A673 (cell line): ENCODE measurements at regions not wholly inside any gene's neighbourhood (a gene's known extent, or its start where the extent isn't known, plus 50 kb on each side); places are given as distances from the start of the nearest gene placed in this dataset.

Experiments used
- BruUV-seq: library from RNA; stranded (reverse); fragments of 400-500 nt; replicated peaks from 2 replicates; lab custom pipeline; 2021; lab: Mats Ljungman, UMichigan
- CTCF ChIA-PET: fragments of 300-600 bp; sonication (Branson Sonifier 250); formaldehyde crosslinking; loops from one replicate; lab custom pipeline; 2022; ENCODE audit warnings: antibody characterized with exemption; lab: Charles Lee
- POLR2A ChIA-PET: fragments of 300-600 bp; sonication (Branson Sonifier 250); formaldehyde crosslinking; loops from one replicate; lab custom pipeline; 2022; ENCODE audit warnings: antibody characterized with exemption; ENCODE audit not compliant: low non-redundant PET; lab: Charles Lee
- DNase-seq: peaks from one replicate; pipeline ENCODE4 v3.0.0-alpha.2; 2015; ENCODE audit warnings: low spot score
- H3K27ac ChIP-seq: fragments of 200-600 bp; sonication (generic); 2 replicates; pipeline ENCODE4 v1.5.1; 2016; ENCODE audit warnings: mixed run types, low read depth, mild to moderate bottlenecking, mixed read lengths, antibody characterized with exemption, low read length; ENCODE audit not compliant: poor library complexity, severe bottlenecking
- H3K27me3 ChIP-seq: fragments of 200-600 bp; sonication (generic); replicated peaks from 2 replicates; pipeline ENCODE4 v1.6.1; 2017; ENCODE audit warnings: mixed run types, low read depth, mild to moderate bottlenecking, mixed read lengths, antibody characterized with exemption, low read length; ENCODE audit not compliant: insufficient read depth, poor library complexity
- H3K36me3 ChIP-seq: fragments of 200-600 bp; sonication (generic); 2 replicates; pipeline ENCODE4 v1.6.1; 2016; ENCODE audit warnings: mixed run types, mild to moderate bottlenecking, mixed read lengths, antibody characterized with exemption, low read length; ENCODE audit not compliant: insufficient read depth, poor library complexity, severe bottlenecking
- H3K4me1 ChIP-seq: fragments of 200-600 bp; sonication (generic); 2 replicates; pipeline ENCODE4 v1.6.1; 2017; ENCODE audit warnings: mixed run types, mild to moderate bottlenecking, mixed read lengths, antibody characterized with exemption, low read length; ENCODE audit not compliant: insufficient read depth, poor library complexity, severe bottlenecking
- H3K4me3 ChIP-seq: fragments of 200-600 bp; sonication (generic); 2 replicates; pipeline ENCODE4 v1.5.1; 2016; ENCODE audit warnings: low read depth, mixed run types, mild to moderate bottlenecking, mixed read lengths, low read length; ENCODE audit not compliant: poor library complexity, severe bottlenecking
- H3K9me3 ChIP-seq: fragments of 200-600 bp; sonication (generic); 2 replicates; pipeline ENCODE4 v1.6.1; 2016; ENCODE audit warnings: mixed run types, low read depth, mild to moderate bottlenecking, mixed read lengths, antibody characterized with exemption, low read length; ENCODE audit not compliant: poor library complexity, severe bottlenecking
- CTCF ChIP-seq: fragments of 300-800, 200-600 bp; sonication (generic); conservative IDR thresholded peaks from 2 replicates; pipeline ENCODE4 v1.5.1; 2017; ENCODE audit warnings: low read depth, mild to moderate bottlenecking, antibody characterized with exemption, low read length, moderate library complexity, mixed read lengths
- EZH2 ChIP-seq: fragments of 200-600 bp; sonication (generic); IDR thresholded peaks from 2 replicates; pipeline ENCODE4 v1.6.1; 2017; ENCODE audit warnings: borderline replicate concordance, low read depth, mild to moderate bottlenecking, mixed read lengths, antibody characterized with exemption, low read length; ENCODE audit not compliant: poor library complexity, severe bottlenecking
- intact Hi-C: fragments of 100-400 bp; cut with micrococcal nuclease; formaldehyde crosslinking; loops from one replicate; pipeline ENCODE4 v1.10.0; 2022; ENCODE audit not compliant: unreplicated experiment

DNA sequence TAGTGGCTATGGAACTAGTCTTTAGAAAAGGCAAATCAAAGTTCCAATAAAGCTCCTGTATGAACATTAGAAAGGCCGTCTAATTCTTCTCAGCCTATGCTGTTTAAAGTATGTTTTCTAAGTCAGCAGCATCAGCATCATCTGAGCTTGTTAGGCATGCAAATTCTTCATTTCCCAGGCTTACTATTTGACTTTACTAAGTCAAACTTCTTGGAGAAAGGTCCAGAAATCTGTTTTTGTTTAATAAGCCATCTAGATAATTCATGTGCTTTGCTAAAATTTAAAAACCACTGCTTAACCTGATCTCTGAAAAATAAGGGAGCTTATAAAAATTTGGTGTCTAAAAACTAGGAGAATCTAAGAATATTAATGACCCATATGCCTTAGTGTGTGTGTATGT lies 200.2 kb upstream of the SGCD start:
- Histone ChIP-seq H3K9me3 (no peaks in the 10 kb centered on the region), H3K36me3 (no peaks in the 10 kb centered on the region), H3K27ac (no peak overlapping the region), H3K27me3 (no peaks in the 10 kb centered on the region), H3K4me3 (no peak overlapping the region), H3K4me1 (no peaks in the 10 kb centered on the region)
- TF ChIP-seq CTCF (no peak), EZH2 (no peak)
- POLR2A ChIA-PET: no interaction called here
- CTCF ChIA-PET: no interaction called here
- no TSS peak for BruUV-seq
- intact Hi-C loops: no loop called here
- no peak for DNase-seq

DNA sequence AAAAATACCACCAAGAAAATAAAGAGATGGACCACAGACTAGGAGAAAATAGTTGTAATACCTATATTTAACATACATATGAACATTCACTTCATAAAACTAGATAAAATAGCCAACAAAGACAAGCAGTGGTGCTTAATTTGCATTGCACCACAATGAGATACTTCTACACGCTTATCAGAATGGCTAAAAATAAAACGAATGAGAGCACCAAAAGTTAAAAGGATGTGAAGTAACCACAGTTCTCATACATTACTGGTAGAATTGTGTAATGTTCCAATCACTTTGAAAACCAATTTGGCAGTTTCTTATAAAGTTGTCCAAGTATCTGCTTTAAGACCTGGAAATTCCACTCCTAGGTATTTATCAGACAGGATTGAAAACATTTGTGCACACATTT lies 198.9 kb upstream of the SGCD start:
- intact Hi-C loops: no loop called here
- no TSS peak for BruUV-seq
- Histone ChIP-seq H3K4me1 (no peaks in the 10 kb centered on the region), H3K9me3 (no peaks in the 10 kb centered on the region), H3K27ac (no peak overlapping the region), H3K27me3 (no peaks in the 10 kb centered on the region), H3K4me3 (no peak overlapping the region), H3K36me3 (no peaks in the 10 kb centered on the region)
- DNase-seq: no peak
- TF ChIP-seq EZH2: no peak
- TF ChIP-seq CTCF: no peak
- ChIA-PET CTCF (interaction anchor here (0.6 kb wide), 1 partner anchor 873 kb away, joined by 3 read pairs; no protein-coding TSS in a partner anchor), POLR2A (no interaction called here)

DNA sequence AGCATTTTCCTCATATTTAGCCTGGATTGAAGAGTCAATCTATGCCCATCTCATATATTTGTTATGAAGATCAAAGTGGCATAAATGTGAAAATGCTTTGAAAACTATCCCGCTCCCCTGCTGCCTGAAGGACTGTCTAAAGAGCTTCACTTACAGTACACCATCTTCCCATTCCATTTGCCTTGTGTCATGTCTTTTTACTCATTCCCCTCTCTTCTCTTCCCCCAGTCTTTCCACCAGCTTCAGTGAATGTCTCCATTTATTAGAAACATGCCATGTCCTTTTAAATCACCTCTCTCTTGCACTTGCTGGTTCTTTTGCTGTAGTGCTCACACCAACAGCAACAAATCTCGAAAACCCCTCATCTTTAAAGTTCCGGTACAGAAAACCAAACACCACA lies 192.7 kb upstream of the SGCD start:
- CTCF ChIA-PET: no interaction called here
- intact Hi-C loops: no loop called here
- Histone ChIP-seq H3K36me3 (no peaks in the 10 kb centered on the region), H3K4me1 (no peaks in the 10 kb centered on the region), H3K4me3 (no peak overlapping the region), H3K27me3 (no peaks in the 10 kb centered on the region), H3K27ac (no peak overlapping the region), H3K9me3 (no peaks in the 10 kb centered on the region)
- BruUV-seq: no TSS peak
- no peak for DNase-seq
- TF ChIP-seq CTCF (no peak), EZH2 (no peak)
- POLR2A ChIA-PET: no interaction called here
